Stimulated activated CD8-positive, alpha-beta memory T cell treated with anti-CD3 and anti-CD28 coated beads, Interleukin-15, amount 100 ng/mL, for 1 hour (primary cell): ENCODE measurements at regions not wholly inside any gene's neighbourhood (a gene's known extent, or its start where the extent isn't known, plus 50 kb on each side); places are given as distances from the start of the nearest gene placed in this dataset.

ENCODE experiments used
- DNase-seq: peaks from one replicate; pipeline ENCODE4 v3.0.0-alpha.2; 2020; ENCODE audit warnings: low read depth

DNA sequence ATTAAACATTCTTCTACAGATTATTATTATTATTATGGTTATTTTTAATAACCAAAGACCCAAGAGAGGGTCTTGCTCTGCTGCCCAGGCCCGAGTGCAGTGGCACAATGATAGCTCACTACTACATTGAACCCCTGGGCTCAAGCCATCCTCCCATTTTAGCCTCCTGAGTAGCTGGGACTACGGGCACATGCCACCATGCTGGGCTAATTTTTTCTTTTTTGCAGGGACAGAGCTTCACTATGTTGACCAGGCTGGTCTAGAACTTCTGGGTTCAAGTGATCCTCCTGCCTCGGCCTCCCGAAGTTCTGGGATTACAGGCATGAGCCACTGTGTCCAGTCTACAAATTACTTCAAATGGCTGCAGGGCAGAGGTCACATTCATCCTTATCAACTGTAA, 179.8 kb downstream of the KCNRG start:
- DNase-seq, result no peak

DNA sequence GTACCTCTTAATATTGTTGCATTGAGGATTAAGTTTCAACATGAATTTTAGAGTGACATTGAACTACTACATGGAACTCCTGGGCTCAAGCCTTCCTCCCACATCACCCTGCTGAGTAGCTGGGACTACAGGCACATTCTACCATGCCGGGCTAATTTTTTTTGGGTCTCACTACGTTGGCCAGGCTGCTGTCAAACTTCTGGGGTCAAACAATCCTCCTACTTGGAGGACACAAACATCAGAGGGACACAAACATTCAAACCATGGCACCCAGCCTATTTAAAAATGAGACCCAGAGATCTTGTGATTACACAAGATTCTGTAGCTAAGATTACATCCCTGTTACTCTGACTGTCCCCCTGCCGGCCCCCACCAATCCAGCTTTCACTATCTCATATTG, 180.9 kb downstream of the KCNRG start:
- DNase-seq, result no peak

DNA sequence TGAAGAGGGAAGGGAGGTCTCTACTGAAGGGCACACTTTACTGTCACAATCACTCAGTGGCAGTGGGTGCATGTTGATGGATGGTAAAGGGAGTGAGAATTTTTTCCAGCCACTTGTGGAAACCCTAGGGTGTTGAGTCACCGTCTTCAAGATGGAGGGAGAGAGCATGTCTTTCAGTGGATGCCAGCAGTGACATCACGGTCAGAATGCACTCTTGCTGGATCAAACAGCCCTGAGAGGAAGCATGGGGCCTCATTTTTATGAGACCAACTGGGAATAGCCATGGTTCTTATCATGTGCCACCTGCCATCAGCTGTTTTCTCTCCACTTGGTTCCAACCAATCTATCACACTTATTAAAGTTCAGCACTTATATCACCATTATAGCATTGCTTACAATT, 182.5 kb downstream of the KCNRG start:
- no peak for DNase-seq

DNA sequence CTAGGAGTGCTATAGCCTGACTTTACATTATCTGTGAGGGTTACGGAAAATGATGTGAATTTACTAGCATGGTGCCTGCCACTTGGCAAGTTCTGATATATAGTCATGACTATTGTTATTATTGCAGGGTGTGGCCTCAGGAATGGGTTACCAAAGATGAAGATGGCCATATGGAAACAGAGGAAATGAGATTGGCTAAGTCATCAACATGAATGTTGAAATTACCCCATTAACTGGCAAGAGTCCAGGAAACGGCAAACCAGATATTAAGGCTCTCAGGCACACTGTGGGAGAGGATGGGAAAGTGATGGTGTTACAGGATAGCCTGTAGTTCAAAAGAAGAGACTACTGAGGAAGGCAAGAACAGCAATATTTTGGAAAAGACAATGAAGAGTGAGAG, 183.3 kb downstream of the KCNRG start:
- no peak for DNase-seq

DNA sequence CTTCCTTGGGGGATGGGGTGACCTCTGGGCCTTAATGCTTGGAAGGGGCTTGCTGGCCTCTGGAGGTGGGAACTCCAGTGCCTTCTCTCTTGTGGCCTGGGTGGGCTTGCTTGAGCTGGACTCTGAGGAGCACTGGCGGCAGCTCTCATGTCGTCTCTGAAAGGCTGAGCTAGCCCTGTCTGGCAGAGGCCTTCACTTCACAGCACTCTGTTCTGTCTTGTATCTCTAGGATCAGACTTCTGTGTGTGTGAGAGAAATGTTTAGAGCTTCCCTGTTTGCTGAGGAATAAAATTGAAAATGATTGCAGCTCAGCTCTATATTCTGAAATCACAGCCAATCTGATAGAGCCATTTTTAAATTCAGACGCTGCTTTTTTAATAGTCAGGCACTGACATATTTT, 185.3 kb downstream of the KCNRG start:
- DNase-seq, result no peak

DNA sequence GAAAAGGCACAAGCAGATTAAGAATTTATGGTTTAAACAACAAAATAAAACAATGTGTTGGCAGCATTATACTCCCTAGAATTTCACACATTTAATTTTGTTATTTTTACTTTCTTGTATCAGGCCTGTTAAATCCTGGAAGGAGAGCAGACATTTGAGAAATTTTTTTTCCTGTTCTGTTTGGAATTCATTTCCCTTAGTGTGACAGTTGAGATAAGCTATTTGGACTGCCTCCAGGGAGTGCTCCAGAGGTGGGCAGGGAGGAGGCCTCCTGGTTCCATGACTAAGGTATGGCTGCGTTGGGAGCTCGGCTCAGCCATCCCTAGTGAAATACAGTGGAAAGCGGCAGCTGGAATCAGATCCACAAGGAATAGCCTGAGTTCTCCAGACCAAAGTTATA, 185.7 kb downstream of the KCNRG start:
- no peak for DNase-seq

DNA sequence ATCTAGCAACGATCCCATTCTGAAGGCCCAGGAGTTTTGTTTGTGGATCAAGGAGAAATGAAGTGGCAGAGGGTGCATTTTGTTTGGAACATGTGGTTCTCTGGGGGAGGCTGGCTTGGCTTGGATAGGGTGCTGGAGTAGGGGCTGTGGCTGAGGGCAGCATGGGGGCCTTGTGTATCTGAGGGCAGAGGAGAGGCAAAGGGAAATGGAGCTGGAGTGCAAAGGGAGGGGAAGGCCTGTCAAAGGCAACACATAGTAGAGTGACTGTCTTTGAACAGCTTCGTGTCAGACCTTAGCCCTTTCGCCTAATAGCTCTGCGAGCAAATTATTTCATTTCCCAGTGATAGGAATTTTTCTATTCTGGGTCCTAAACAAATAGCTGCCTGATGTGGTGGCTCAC, 187.2 kb downstream of the KCNRG start:
- no peak for DNase-seq

DNA sequence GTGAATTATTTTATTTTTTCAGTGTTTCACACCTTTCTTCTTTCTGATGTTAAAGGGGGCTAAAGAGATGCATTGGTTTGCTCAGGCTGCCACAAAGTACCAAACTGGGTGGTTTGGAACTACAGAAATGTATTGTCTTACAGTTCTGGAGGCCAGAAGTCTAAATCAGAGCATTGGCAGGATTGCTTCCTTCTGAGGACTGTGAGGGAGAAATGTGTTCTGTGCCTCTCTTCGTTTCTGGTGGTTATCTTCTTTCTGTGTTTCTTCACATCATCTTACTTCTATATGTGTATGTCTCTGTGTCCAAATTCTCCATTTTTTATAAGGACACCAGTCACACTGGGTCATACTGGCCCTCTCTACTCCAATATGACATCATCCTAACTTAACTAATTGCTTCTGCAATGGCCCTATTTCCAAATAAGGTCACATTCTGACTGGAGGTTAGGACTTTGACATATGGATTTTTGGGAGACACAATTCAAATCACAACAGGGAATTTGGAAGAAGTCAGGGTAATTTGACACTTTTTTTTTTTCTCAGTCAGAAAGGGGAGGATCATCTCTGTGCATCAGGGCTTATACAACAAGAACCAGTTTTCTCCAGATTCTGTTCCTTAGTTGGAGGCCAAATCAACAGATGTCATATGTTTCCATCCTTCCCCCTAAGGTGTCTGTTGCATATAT, 188.2 kb downstream of the KCNRG start:
- DNase-seq, result no peak

DNA sequence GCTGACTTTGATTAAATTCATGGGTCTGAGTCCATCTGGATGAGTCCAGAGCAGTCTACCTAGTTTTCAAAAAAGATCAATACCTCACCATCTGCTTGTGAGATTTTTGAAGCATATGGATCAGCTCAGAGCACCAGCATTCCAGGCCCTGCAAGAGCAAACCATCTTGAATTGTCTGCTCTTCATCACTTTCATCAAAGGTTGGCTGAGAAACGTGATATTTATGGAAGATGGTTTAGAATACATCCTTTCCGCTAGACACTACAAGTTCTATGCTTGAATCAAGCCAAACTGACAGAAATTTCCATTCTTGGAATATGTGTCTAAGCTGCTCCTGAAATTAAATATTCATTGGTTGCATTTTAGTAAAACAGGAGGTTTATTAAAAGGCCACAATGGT, 190.3 kb downstream of the KCNRG start:
- DNase-seq, result no peak

DNA sequence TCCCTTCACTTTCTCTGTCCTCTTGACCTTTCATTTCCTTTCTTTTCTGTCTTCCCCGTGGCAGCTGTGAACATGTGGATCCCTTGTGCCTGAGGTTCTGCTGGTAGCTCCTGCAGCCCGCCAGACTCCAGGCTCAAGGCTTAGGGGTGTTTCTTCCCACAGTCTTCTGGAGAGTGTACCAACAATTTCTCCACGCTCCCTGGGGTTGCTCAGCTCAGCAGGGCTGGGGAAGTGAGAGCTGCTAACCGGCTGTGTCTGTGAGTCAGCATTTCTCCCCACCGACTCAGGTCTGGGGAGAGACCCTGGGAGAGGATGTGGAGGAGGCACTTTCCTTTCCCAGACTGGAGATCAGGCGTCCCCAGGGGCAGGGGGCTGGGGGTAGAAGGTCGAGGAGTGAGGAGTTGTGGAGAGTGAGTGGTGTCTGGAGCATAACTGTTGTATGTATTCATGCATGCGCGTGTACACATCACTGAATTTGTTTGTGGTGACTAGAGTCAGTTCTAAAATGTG, 193.6 kb downstream of the KCNRG start:
- no peak for DNase-seq

DNA sequence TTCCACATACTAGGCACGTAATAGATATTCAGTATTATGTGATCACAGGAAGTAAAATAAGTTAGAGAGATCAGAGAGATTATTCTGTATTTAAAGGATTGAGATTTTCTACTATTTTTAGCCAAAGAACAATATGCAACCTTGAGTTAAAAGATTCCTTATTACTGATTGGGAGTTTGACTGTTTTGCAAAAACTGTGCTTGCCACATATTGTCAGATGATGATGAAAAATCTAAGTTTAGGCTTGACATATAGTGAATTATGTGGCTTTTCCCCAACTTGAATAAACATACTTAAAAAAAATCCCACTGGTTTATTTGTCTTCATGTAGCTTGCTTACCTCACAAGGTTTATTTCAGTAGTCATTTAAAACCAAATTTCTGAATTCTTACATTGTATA, 194.4 kb downstream of the KCNRG start:
- no peak for DNase-seq

DNA sequence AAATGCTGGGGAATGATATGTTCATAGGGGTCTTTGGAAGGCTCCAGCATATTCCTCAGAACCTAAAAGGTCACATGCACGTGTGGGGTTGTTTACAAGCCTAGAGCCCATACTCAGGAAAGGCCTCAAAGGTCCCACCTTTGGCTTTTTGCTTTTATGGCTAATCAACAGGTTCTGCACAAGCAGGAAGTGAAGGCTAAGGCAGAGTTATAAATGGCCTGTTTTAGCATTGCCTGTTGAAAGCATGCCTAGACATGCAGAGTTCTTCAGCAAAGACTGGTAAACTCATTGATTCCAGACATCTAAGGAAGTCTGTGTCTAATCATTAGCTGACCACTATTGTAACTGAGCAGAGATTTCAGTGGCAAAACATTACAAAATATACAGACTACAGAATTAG, 198.3 kb downstream of the KCNRG start:
- no peak for DNase-seq

DNA sequence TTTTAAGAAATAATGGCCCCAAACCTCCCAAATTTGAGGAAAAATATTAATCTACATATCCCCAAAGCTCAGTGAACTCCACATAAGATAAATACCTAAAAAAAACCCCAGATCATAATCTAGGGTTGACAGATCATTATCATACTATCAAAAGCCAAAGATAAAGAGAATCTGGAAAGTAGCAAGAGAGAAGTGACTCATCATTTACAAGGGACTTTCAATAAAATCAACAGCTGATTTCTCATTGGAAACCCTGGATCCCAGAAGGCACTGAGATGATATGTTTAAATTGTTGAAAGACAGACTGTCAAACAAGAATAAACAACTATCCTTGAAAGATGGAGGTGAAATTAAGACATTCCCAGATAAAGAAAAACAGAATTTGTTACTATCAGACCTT, 199.3 kb downstream of the KCNRG start:
- no peak for DNase-seq

DNA sequence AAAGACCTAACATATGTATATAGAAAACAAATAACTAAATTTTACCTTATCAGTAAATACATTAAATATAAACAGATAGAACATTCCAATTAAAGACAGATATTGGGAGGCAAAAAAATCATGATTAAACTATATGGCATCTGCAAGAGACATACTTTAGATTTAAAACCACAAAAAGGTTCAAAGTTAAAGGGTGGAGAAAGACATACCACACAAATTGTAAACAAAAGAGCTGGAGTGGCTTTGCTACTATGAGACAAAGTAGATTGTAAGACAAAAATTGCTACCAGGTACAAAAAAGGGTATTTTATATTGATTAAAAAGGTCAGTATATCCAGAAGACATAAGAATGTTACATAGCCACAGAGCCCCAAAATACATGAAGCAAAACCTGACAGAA, 200.2 kb downstream of the KCNRG start:
- DNase-seq, result no peak

DNA sequence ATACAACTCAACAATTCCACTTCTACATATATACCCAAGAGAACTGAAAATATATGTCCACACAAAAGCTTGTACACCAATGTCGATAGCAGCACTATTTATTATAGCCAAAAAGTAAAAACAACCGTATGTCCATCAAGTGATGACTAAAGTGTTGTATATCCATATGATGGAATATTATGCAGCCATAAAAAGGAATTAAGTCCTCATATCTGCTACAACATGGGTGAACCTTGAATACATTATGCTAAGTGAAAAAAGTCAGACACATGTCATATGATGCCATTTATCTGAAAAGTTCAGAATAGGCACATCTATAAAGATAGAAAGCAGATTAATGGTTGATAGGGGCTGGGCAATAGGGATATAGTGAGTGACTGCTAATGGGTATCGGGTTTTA, 204.5 kb downstream of the KCNRG start:
- DNase-seq, result no peak

DNA sequence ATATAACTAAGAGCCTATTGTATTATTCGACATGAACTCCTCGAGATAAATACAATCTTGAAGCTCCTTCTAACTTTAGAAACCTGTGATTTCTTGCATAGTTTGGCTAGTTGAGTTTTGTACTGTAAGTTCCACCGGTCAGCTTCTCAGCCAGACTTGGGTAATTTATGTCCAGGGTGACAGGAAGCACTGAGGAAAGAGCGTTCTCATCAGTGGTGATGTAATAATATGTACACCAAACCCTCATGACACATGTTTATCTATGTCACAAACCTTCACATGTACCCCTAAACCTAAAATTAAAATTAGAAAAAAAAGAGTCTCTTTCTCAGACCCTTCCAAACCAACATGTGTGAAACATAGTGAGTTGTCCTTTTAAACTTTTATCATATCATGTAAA, 205.7 kb downstream of the KCNRG start:
- no peak for DNase-seq

DNA sequence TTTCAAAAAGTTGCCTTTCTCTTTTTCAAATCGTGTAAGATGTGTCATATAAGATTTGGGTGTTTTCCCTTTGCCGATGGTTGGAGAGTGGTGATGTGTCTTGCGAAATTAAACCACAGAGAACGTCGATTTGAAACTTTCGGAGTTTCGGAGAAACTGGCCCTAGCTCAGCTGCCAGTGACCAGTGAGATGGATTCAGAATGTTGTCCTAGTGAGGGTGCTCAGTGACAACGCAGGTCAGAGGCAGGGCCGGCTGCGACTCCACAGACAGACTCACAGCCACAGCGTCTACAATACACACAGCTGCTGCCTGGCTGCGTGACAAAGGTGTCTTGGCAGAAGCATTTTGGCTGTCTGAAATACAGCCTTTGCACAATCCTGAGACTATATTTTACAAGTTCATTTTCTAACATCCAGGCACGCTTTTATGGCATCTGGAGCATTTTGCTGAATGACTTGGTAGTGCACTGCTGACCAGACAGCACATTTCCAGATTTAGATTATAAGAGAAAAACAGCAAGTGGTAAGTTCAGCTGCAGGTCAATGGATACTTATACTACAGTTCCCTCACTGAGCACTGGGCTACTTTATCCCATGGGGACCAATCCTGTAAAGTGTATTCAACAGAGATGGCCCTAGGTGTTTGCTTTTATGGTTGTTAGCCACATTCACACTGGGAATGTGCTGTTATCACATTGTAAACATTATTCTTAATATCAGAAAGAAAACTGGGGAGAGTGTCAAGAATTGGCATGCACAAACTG, 207.5 kb downstream of the KCNRG start:
- no peak for DNase-seq

DNA sequence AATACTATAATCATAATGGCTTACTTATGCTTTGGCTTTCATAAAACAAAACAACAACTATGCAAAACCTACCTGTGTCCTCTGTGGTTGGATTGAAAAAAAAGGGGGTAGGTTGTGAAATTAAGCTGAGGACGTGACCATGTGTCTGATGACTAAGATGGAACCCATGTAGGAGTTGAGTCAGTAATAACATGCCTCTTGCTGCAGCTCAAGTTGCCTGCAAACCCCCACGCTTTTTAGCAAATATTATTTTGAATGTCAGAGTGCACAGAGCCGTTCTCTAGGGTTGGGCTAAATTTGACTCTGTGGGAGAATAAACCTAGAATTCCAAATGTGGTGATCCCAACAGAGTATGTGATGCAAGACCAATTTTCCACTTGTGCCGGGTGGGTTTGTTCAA, 209.3 kb downstream of the KCNRG start:
- DNase-seq, result no peak

DNA sequence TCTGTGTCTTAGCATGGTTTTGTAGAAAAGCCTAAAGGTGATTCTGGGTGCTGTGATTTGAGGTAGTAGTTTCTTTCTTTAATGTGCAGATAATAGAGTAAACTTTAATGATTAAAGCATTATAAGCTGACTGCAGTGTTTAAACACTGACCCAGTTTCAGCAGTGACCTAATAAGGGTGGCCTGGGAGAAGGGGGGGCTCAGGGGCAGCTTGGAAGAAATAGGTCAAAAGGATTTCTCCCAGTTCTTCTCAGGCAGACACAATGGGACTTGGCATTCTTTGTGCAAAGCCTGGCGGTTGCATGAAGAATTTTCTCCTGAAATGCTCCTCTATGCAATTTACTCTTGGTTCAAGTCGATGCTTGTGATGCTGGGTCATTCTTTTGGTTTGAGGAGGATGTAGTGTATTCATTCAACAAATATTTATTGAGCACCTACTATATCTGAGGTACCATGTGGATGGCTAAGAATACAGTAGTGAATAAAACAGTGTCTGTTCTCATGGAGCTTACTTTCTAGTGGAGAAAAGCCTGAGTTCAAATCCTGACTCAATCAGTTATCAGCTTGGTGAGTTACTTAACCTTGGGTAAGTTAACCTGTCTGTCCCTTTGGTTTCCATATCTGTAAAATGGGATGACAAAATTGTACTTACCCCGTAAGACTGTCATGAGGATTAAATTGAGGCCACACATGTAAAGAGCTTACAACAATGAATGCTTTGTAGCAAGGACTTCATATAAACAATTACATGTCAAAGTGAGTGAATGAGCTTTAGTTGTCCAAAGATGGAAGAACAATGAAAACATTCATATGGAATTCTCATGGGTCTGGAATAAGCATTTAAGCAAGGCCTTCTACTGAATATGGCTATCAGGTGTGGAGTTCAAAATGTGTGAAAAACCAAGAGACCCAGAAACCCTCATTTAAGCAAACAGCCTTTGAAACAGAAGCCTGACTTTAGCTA, 210.2 kb downstream of the KCNRG start:
- no peak for DNase-seq

DNA sequence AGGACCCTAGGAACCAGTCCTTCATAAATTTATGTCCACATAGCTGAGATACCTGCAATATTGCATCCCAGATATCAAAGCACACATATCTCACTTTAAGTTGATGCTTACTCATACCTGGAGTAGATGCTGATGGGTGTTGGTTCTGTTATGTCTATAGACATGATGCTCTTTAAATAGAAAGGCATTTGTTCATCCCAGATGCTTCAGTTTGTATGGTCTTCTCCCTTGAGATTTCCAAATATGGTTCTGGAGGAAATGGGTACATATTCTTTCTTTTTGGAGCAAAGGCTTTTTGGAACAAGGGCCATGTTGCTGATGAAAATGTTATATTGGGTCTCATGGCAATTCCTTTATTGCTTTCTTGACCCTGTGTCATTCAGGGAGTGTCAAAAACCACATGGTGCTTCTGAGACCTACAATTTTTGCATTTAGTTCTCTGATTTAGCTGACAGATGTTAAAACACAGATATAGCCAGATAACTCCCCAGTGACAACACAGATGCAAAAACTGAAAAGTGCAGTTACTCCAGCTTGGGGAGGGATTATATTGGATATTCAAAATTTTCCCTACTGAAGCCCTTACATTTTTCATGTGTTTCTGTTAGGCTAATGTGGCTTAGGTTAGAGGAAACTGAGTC, 211.4 kb downstream of the KCNRG start:
- no peak for DNase-seq

DNA sequence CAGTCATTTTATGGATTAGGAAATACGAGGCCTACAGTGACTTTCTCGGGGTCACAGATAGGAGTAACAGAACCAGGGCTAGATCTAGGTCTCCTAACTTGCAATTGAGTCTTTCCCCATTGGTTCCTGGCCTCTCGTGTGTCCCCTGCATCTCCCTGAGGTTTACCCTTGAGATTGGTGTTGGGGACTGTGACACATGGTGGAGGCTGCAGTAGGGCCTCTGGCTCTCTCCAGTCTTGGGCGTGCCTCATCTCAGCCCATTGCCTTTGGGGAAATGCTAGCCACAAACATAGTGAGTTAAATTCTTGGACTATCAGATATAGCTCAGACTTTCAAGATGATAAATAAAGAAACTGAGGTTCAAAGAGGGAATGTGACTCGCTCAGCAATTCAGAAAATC, 212.1 kb downstream of the KCNRG start:
- no peak for DNase-seq

DNA sequence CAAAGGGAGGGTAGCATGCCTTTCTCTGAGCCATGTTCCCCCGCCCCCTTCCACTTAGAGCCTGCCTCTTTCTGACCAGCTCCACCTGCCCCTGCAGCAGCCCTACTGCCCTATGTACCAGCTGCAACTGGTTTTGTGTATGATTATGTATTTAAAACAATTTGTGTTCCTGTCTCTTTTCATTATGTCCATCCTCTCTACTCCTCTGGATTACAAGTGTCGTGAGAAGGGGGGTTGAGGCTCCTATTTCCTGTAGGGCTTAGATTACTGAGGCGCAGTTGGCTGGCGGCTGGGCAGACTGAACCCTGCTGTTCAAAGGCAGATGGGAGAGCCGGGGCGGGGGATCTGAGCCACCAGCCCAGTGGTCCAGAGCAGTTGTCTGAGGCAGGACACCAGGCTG, 213.3 kb downstream of the KCNRG start:
- no peak for DNase-seq
